Upper lobe of left lung (tissue), 4 donors: ENCODE measurements at regions not wholly inside any gene's neighbourhood (a gene's known extent, or its start where the extent isn't known, plus 50 kb on each side); places are given as distances from the start of the nearest gene placed in this dataset.

Source experiments
- CTCF ChIP-seq, 6 experiments: fragments of 450-650 bp in 4 of 6; fragments of 200-600 bp in 2 of 6; sonication (generic) in 2 of 6; IDR thresholded peaks; one replicate each; pipeline ENCODE4 v1.5.1; 2016 to 2019; ENCODE audit warnings: antibody characterized with exemption in 6 of 6
- EP300 ChIP-seq, 4 donors: sonication (generic); formaldehyde crosslinking; IDR thresholded peaks; one replicate each; pipeline ENCODE4 v1.5.1; 2017; ENCODE audit warnings: antibody characterized with exemption in 4 of 4, control low read depth in 2 of 4
- POLR2A ChIP-seq, 4 donors: fragments of 450-650 bp; IDR thresholded peaks; one replicate each; pipeline ENCODE4 v1.5.1; 2016 to 2017; ENCODE audit warnings: antibody characterized with exemption in 4 of 4, mild to moderate bottlenecking in 2 of 4
- POLR2AphosphoS5 ChIP-seq, 2 donors: sonication (generic); formaldehyde crosslinking; IDR thresholded peaks; one replicate each; pipeline ENCODE4 v1.5.1; 2017; ENCODE audit warnings: antibody characterized with exemption in 2 of 2

GRCh38 chr6:76770281-76770680 is 693.0 kb downstream of the HTR1B start:
- TF ChIP-seq POLR2A (IDR thresholded peaks at IDR 0.05) (no peak), CTCF (IDR thresholded peaks at IDR 0.05) (no peak), POLR2AphosphoS5 (IDR thresholded peaks at IDR 0.05) (no peak), EP300 (IDR thresholded peaks at IDR 0.05) (no peak)
